GM18909 (cell line): ENCODE measurements at regions not wholly inside any gene's neighbourhood (a gene's known extent, or its start where the extent isn't known, plus 50 kb on each side); places are given as distances from the start of the nearest gene placed in this dataset.
"Not testable (repeated sequence)": the region's sequence is repeated elsewhere in the genome, so short reads cannot be mapped to it uniquely, and the experiment has no call there.

Experiments
- ATAC-seq: cut with Tn5 transposase; IDR thresholded peaks from one replicate; pipeline ENCODE4 v1.9.1; 2021; ENCODE audit warnings: mild to moderate bottlenecking; ENCODE audit not compliant: unreplicated experiment, poor library complexity

DNA sequence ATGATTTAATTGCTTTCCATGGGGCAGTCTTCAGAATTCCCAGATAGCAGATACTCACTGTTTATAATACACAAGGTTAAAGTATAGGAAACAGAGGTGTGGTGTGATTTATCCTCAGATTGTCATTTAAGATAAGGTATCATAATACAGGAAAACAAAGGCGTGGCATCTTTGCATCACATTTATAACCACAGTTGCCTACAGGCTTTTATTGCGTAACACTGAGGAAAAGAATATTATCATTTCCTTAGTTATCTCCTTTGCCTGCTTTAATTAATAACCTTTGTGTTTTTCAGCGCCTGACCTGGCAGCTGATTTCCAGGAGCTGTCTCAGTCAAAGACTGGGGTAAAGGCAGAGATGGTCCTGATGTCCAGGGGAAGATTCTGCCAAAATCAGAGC, 68.8 kb downstream of the SSX7 start:
- no peak for ATAC-seq

DNA sequence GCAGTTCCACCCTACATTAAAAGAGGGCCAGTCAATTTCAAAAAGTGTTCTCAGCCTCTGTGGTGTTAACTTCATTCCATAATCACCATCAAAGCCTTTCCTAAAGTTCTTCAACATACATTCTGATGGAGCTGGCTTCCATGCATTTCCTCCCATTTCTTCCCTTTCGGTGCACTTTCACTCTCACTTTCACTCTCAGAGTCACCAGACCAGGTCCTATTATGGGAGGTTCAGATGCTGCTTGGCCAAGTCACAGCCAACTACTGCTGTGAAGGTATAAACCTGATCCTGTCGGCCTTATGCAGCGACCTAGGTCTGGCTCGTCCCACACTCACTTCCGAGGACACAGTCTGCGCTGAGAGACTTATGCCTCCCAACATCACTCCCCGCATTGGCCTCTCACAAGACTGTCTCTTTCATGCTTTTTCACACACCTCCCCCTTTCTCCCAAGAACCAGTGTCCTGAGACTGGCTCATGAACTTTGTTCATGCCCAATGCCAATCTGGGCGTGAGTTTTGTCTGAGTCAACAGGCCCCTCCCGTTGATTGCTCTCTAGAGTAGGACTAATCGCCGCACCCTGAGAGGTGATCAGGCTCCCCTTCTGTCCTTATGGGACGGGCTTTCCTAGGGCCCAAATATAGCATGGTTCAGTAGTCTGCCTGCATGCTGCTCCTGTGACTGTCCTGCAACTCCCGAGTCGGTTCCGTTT, 60.8 kb upstream of the XAGE1B start:
- no peak for ATAC-seq

DNA sequence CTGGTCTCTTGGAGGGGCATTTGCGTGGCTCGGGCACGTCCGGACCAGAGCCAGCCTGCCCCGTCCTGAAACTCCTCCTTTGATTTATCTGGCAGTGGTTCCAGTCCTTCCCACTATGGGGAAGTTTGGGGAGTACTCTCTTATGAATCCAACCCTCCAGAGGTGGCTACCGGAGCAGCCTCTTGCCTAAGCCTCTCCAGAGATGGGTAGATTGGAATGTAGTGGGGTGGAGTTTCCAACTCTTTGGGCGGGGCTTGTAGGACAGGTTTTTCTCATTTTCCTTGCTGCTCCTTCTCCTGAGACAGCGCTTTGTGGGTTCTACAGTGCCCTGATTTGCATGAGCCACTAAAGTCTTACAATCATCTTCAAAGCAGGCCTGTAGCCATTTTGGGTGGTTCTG, 60.1 kb upstream of the XAGE1B start:
- no peak for ATAC-seq

DNA sequence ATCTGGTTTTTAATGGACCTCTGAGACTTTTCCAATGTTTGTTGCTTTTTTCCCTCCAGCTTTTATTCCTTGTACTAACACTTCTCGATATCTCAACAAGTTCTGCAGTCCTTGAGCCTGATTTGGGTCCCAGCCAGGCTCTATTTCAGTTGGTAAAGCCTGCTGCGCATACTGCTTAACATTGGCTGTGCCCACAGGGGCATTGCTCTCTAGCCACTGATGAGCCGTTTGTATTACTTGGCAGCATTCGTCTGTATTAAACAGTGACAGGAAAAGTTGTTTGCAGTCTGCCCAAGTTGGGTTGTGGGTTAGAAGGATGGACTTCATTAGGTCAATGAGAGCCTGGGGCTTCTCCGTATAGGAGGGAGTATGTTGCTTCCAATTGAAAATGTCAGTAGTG, 59.6 kb upstream of the XAGE1B start:
- no peak for ATAC-seq

DNA sequence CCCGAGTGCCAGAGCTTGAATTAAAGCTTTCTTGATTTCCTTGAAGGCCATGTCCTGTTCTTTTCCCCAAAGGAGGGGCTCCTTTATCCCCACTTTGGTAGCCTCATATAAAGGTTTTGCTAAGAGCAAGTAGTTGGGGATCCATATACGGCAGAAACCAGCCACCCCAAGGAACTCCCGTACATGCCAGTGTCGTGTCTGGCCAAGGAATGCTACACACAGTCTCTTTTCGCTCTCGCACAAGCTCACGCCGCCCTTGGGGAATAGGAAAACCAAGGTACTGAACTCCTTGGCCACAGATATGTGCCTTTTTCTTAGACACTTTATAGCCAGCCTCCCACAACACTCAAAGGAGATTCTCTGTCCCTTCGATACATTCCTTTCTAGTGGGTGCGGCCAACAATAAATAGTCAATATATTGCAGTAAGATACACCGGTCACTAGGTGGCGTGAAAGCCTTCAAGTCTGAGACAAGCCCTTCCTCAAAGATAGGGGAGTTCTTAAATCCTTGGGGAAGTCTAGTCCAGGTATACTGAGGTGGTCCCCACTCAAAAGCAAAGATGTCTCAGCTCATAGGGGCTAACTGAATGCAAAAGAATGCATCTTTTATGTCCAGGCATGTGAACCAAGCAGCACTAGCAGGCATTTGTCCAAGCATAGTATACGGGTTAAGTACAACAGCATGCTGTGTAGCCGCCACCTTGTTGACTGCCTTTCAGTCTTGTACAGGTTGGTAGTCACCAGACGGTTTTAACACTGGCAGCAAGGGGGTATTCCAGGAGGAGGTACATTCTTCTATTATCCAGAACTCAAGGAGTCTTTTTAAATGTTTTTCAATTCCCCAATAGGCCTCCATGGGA, 57.8 kb upstream of the XAGE1B start:
- ATAC-seq: peak; percentile 66

DNA sequence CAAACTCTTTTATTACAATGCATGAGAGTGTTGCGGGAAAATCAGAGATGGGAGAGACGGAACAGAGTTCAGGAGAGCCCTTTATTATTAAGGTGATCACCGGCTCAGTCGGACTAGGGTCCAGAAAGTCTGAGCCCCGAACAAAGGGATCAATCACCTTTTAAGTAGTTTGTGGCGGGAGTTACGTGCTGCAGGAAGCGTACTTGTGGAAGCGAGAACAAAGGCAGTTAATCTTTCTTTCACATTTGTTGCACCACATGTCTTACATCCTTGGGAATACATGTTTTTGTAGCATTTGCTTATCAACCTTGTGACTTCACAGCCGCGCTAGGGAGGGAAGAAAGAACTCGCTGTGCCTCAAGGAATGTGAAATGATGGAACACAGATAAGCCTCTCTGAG, 51.3 kb upstream of the XAGE1B start:
- not testable (repeated sequence) for ATAC-seq
